ENCODE measurements at regions not wholly inside any gene's neighbourhood (a gene's known extent, or its start where the extent isn't known, plus 50 kb on each side); places are given as distances from the start of the nearest gene placed in this dataset.

DNA sequence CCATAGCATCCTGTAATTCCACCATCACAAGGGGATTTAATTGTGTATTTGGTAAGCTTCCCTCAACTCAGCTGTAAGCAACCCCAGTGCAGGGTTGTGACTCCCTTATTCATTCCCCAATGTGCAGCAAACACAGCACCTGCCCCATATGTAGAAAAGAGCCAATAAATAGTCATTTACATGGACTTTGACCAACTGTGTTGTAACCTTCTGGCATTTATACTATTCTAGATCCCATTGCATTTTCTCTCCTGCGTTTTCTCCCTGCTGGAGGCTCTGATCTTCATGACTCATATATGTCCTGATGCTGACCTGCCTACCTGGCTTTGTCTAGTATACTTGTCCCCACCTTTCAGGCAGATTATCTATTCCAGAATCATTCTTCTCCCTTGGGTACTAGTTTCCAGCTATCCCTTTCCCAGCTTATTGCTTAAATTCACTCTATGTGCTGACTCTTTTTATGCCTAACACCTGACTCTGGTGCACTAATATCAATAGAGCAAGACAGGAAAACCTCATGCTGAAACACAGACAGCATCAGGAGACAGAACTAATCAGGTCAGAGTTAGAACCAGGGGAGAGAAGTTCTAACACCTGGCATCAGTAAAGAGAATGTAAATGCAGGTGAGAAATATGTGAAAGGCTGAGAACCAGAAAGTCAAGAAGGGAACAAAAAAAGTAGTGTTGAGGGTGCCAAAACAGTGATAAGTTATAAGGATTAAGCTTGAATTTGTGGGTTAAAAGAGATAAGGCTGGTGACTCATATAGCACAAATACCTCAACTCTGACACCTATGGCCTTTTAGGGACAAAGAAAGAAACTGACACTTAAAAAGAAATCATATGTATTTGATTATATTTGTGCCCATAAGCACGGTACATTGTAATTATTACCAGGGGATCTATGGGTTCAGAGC is 402.7 kb downstream of the IPMK start:
- peak; percentile 17 for DNase-seq

DNA sequence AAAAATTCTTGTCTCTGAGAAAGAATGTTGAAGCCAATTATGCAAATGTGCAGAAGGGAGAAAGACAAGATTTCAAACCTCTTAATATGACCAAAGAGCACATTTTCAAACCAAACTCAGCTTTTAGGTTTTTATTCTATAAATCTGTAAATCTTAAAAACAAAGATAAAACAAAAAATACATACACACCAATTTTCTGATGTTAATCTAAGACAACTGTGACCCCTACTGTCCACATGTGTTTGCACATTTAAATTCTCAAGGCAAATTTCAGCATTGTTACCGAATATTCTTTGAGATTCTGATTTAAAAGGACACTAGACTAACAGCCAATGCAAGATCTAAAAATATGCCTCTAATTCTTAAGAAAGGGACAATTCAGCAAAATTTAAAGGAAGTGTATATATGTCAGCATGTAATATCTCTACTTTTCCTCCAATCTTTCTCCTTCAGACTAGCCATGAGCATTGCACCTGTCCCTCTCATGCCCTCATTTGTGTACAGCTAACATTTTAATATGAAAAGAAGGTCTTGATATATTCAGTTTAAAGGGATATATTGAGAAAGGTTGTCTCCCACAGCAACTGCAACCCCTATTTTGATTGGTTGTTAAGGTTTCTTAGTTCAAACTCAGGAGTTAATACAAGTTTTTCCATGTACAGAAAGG is 417.9 kb downstream of the IPMK start:
- DNase-seq: no peak

DNA sequence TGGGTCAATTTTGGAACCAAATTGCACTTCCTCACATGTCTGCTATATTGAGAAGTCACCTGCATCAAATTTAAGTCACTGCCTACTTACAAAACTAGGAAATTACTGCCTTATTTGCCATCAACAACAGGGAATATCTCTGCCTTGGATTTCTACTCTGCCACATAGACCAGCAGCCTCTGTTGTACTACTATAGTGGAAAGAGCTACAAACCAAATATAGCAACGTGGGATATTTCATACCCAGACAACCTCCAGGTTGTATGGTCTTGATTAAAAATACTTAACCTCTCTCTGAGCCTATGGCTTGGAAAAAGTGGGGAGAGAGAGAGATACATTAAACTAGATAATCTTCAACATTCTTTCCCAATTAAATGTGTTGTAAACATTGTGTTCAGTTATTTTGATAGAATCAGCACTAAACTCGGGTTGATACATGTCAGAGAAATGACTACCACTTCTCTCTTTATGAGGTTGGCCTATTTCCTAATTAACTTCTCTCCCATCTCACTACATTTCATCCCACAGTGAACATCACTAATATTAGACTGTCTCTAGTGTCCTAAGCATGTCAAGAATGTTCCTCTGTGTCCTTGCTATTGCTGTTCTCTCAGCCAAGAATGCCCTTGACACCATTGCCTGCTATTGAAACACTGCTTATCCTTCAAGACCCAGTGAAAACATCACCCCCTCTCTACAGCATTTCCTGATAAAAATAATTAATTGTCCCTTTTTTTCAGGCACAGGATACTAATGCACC is 421.2 kb downstream of the IPMK start:
- no peak for DNase-seq

DNA sequence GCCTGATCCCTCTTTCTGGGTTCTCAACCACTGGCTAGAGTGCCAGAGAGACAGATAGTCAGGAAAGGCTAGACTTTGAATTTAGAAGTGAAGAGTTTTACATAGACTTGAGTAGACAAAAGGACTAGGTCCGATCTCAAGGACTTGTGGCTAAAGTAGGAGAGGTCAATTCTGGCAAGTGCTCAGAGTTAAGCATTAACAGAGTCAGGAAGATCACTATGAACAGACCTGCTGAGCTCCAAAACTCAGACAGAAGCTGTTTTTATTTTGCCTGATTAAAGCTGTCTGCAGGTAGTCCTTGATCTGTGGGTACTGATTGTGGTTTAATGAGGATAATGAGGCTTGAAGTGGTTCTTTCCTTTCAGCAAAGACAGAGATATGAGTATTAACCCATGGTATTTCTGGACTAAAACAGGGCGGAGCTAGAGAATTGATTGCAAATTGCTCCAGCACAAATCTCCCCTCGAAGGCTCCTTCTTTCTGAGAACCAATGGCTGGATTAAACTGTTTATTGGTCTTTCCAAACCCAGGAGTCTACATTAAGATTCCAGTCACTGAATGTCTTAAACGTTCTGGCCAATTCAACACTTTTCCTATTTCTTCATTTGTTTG is 423.2 kb downstream of the IPMK start:
- DNase-seq: no peak

DNA sequence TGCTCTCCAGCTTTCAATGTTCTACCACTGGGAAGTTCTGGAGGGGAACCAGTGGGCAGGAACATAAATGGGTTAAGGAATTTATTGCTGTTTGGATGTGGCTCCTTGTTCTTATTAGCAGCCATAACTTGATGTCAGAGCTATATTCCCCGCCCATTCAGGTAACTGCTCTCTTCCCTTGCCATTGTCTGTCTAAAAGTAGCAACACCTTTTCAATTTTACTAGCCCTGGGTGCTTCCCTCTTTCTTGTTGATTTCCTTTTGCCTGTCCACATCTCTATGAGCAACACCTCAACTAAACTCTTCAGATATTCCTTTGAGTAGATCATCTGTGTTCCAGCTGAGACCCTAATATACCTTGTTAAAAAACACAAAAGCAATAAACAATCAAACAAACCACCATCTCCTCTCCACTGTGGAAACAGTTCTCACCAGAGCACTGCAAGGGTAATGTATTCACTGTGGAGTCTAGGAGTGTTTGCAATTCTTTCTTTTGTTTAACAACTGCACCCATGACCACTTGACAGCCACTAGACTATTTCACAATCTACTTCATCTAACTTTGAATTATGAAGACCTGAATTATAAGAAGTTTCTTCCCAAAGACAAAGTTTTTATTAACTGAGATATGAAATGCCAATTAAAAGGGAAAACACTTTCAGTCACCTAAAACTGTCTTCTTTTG is 436.7 kb downstream of the IPMK start:
- no peak for DNase-seq

DNA sequence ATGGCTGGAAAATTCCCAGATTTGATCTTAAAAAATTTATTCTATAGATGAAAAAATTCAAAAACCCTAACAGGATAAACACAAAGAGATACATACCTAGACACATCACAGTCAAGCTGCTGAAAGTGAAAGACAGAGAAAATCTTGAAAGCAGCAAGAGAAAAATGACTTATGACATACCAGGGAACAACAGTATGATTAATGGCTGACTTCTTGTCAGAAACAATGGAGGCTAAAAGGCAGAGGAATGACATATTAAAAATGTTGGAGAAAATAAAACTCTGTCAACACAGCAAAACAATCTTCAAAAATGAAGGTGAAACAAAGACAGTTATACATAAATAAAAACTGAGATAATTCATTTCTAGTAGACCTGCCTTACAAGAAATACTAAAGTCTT is 442.7 kb downstream of the IPMK start:
- DNase-seq: no peak

DNA sequence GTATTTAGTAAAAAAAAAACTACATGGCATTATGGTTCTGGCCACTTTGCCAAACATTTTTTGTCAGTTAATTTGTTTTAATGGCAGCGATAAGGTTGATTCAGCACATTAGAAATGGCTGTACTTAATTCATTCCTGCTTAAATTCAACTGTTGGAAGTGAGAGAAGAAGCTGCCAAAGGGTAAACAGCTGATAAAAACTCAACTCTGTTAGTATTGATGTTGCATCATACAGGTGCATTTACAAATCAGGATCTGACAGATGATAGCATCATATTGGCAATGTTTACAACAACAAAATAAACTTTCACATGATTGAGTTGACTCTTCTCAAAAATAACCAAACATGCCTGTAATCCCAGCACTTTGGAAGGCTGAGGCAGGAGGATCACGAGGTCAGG is 444.3 kb downstream of the IPMK start:
- no peak for DNase-seq

DNA sequence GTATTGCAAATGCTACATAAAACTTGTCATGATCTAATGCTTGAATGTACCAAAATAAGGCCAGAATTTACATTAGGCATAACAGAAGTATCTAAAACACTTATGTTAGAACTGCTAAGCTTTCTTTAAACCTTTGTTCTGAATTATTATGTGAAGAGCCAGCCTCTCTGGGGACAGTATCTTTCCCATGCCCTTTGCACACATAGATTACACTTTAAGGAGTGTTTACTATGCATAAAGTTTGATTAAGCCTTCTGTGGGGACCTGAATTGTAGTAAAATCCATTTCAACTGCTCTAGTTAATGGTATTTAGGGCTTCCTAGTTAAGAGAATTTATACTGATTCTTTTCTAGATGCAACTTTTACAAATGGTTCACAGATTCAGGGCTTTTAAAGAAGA is 444.7 kb downstream of the IPMK start:
- no peak for DNase-seq

DNA sequence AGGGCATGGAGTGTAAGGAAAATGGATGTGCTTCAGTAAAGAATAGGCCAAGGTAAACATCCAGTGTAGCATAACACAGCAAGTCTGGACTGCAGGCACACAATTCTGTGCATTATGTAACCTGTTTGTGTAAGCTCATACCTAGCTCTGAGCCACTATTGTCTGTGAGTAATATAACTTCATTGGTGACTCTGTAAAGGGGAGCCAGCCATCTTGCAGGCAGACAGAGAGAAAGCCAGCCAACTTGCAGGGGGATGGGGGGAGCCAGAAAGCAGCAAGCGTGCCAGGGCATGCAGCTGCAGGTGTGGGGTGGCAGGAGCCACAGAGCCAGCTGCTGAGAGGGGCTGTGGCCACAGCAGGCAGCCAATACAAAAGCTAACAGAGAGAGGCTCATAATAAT is 449.2 kb downstream of the IPMK start:
- DNase-seq: no peak

DNA sequence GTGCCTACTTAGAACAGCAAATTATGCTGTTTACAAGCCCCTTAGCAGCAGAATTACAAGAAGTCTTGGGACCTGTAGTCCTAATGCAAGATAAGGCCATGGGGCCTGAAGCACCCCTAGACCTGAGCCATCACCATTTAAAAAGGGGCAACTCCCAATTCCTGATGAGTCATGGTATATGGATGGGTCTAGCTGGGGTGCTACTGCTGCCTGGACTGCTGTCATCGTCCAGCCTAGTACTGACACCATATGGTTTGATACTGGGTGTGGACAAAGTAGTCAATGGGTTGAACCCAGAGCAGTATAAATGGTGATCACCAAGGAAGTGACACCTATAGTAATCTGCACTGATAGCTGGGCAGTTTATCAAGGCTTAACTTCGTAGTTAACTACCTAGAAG is 450.0 kb downstream of the IPMK start:
- DNase-seq: no peak

DNA sequence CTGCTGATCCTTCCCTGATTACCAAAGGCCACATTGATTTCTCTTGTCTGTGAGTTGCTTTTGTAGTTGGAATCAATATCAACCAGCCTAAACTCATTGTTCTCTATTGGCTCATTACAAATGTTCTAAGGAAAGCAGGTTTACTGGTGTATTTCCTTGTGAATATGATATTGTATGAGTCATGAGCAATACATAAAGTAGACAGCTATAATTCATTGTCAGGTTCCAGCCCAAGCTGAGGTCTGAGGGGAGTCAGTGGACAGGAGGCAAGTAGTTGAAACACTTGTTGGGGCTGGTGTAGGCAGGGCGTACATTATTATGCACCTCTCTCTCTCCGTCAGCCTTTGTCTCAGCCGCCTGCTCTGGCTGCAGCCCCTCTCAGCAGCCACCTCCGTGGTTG is 451.7 kb downstream of the IPMK start:
- no peak for DNase-seq

DNA sequence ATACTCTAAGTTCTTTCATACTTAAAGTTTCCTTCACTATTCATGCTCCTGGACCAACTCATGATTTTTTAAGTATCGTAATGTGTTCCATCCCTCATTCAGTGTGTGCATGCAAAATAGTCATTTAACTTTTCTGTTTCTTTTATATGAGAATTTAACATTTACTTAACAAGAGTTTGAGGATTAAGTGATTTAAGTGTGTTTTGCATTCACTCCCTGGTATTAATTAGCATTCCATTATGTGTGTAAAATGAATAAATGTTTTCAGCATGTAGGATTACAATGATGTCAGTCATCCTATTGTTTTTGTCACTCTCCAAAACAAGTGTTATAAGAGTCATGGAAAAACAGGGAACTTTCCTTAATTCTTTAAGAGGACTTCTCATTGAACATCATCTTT is 457.7 kb downstream of the IPMK start:
- no peak for DNase-seq

DNA sequence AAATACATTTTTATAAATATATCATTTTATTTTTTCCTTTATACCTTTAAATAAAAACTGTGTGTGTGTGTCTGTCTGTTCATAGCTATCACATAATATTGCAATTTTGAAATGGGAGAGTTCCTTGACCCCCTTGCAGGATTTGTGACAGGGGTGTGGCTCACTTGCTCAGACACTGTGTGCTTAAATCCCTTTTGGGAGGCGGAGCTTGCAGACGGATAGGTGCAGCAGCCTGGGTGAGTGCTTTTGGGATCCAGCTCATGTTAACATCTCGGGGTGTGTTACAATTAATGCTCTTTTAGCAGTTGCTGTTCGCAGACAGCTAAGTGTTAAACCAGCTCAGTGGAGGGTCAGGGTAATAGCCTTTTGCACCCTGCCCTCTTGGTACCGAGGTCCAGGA is 459.8 kb downstream of the IPMK start:
- no peak for DNase-seq

DNA sequence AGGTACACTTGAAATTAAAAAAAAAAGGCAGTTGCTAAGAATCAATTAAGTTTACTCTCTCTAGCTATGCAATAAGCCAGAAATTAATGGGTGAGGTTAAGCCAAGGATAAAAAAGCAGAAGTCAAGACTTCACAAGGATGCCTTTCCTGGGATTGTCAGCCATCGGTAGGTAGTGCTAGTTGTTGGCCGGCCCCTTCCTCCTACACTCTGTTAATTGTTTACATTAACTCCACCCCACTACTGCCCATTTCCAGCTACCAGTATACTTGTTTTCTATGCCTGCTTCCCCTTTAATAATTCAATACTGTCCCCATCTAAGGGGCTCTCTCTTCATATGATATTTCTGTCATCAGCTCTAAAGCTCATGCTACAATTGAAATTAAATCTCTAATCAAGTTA is 461.0 kb downstream of the IPMK start:
- DNase-seq: no peak

DNA sequence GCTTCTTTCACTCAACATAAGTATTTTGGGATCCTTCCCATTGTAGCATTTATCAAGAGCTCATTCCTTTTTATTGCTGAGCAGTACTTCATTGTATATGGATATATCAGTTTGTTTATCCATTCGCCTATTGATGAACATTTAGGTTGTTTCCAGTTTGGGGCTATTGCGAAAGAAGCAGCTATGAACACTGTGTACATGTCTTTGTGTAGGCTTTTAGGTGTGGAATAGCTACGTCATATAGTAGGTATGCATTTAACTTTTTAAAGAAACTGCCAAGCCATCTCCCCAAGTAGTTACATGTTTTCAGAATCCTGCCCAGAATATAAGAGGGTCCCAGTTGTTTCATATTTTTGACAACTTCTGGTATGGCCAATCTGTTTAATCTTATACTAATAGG is 468.1 kb downstream of the IPMK start:
- DNase-seq: no peak

DNA sequence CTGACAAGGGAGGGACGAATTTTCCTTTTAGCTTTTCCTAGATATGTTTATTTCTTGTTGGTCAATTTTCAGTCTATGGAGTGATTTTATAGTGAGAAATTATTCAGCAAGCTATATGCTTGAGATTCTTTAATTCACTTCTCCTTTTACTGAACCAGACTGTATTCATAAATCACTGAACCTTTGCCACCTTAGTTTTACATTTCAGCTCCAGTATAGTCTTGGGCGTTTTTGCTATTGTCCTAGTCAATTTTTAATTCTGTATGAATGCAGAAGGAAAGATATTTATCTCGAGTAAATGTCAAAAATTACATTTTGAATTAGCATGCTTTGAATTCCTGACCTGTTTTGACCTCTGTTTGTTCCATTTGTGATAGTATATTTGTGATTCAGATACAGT is 468.9 kb downstream of the IPMK start:
- no peak for DNase-seq

DNA sequence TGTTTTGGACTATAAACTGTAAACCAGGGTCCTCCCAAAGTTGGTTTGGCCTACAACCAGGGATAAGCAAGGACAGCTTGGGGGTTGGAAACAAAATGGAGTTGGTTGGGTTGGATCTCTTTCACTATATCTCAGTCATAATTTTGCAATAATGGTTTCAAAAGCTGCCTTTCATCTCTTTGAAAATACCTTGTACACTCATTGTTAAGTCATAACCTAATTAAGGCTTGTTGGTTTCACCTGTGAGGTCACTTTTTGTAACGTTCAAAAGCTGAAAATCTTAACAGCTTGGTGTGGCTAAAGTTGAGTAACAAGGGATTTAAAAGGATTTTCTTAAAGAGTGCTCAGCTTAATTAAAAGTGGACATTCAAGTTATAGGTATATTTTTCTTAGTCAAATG is 476.1 kb downstream of the IPMK start:
- DNase-seq: no peak

DNA sequence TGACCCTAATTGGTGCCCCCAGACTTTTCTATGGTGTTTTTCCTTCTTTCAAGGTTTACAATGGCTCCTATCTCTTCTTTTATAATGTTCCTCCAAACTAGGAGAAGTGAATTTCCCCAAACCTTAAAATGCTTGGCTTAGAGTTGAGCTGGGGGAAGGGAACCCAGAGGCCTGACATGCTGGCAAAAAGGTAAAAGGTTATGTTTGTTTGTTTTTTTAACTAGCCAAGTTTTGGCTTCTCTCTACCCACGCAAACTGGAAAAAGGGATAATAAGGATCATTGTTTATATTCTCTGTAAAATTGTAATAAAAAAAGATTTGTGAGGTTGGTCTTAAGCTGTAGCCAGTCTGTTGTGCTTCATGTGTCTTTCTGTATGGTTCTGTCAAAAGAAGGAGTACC is 477.0 kb downstream of the IPMK start:
- DNase-seq: no peak

DNA sequence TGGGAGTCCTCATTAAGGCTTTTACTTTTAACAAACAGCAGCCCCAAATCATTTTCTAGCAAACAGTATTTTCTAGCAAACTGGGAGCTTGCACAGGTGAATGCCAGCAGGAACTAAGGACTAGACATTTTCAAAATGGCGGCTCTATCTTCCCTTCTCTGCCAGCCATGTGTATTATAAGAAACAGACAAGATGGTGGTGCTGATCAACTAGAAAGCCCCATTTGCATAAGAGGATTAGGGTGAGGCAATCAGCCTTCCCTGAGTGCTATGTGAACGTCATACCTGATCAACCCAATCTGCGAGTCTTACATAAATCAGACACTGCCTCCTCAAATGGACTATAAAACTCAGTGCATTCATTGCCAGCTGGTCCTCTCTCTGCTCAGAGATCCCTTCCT is 479.6 kb downstream of the IPMK start:
- DNase-seq: no peak

DNA sequence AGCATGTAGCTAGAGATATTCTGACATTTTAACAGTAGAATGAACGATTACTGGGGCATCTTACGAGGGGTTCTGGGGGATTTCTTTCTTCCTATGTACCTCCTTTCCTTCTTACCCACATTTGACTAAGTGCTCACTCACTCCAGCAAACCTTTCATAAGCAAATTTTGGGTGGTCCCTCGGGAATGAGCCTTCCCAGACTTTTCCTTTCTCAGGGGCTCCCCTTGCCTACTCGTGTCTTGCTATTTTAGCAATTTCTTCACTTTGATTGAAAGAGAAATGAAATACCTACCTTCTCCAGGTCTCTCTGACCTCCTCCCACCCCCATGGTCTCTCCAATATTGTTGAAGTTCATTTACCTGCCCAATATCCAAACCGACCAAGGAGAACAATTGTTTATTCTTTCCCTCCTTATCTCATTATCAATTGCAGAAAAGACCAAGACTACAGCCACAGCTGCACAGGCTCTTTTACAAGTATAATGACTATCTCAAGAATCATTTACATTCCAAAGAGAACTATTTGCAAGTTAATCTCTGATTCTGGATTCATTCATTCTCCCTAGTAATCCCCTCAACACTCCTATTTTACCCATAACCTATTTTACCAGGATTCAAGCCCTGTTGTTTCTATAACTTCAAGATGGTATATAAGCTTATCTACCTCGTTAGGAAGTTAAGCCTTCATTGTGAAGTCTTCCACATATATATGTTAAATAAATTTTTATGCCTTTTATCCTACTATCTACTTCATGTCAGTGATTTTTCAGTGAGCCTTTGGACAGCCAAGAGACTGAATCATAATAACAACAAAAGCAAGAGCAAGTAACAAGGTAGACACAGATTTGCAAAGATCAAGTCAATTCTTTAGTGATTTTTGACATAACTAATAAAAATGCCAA is 480.6 kb downstream of the IPMK start:
- DNase-seq: no peak

DNA sequence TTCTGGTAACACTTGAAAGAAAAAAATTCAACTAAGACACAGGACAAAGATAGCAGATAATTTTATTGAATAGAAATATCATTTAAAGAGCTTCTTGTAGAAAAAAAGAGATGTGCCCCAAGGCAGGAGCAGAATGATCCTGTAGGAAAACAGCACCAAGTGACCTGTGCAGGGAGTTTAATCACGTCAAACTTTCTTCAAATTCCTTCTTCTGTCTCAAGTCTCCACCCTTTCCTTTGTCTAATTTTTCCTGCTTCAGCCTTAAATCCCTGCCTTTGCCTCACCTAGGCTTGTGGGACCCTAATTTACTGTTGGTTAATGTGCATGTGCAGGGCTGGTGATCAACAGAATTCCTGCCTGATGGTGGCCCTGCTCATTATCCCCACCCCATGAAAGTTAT is 481.4 kb downstream of the IPMK start:
- DNase-seq: no peak

DNA sequence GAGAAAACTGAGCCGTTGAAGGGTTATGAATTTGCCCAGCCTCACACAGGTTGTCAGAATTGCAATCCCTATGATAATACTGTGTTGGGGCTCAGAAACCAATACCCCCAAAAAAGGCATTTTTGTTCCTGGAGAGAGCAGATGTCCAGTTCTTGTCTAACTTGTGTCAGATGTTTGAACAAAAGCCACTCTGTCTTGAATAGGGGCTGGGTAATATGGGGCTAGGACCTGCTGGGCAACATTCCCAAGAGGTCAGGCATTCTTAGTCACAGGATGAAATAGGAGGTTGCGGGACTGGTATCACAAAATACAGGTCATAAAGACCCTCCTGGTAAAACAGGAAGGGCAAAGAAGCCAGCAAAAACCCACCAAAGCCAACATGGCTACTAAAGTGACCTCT is 482.1 kb downstream of the IPMK start:
- no peak for DNase-seq

All from right hindlimb (tissue), 1 donor.